ENCODE measurements at regions not wholly inside any gene's neighbourhood (a gene's known extent, or its start where the extent isn't known, plus 50 kb on each side); places are given as distances from the start of the nearest gene placed in this dataset.

DNA sequence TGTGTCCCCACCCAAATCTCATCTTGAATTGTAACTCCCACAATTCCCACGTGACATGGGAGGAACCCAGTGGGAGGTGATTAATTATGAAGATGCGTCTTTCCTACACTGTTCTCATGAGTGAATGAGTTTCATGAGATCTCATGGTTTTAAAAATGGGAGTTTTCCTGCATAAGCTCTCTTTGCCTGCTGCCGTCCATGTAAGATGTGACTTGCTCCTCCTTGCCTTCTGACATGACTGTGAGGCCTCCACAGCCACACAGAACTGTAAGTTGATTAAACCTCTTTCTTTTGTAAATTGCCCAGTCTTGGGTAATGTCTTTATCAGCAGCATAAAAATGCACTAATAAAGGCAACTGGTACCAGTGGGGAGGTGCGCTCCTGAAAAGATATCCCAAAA is 67.7 kb upstream of the DRGX start:
- Histone ChIP-seq H3K27me3 (ENCODE audit: control insufficient read depth, insufficient read depth, low read length) (no peaks in the 10 kb centered on the region), H3K36me3 (ENCODE audit: control insufficient read depth, insufficient read depth, low read length) (peaks cover 24% of the 10 kb centered on the region), H3K4me3 (ENCODE audit: low read length) (no peak overlapping the region), H3K27ac (ENCODE audit: low read length) (no peak overlapping the region), H3K9me3 (ENCODE audit: control insufficient read depth, insufficient read depth, low read length) (peaks cover 6% of the 10 kb centered on the region), H3K4me1 (ENCODE audit: control insufficient read depth, insufficient read depth, low read length) (peaks cover 9% of the 10 kb centered on the region)
- intact Hi-C loops (cut with micrococcal nuclease) = no loop called here
- TF ChIP-seq, protein P1, sequence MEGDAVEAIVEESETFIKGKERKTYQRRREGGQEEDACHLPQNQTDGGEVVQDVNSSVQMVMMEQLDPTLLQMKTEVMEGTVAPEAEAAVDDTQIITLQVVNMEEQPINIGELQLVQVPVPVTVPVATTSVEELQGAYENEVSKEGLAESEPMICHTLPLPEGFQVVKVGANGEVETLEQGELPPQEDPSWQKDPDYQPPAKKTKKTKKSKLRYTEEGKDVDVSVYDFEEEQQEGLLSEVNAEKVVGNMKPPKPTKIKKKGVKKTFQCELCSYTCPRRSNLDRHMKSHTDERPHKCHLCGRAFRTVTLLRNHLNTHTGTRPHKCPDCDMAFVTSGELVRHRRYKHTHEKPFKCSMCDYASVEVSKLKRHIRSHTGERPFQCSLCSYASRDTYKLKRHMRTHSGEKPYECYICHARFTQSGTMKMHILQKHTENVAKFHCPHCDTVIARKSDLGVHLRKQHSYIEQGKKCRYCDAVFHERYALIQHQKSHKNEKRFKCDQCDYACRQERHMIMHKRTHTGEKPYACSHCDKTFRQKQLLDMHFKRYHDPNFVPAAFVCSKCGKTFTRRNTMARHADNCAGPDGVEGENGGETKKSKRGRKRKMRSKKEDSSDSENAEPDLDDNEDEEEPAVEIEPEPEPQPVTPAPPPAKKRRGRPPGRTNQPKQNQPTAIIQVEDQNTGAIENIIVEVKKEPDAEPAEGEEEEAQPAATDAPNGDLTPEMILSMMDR (IDR thresholded peaks at IDR 0.05) = no peak
- peak overlapping the region in 1 of 2 donors; percentile 5 for H3K27ac Mint-ChIP-seq
- DNase-seq (no peak), ATAC-seq (no peak)
- H3K27me3 Mint-ChIP-seq (ENCODE audit: low read depth in 2 of 2) = no peaks in the 10 kb centered on the region
- 98% methylated on average over 2 of the region's 4 CpGs for WGBS (ENCODE audit: insufficient coverage)
- peaks cover 2 to 5% of the 10 kb centered on the region in 2 donors for H3K9me3 Mint-ChIP-seq
- no peak overlapping the region for H3K4me3 Mint-ChIP-seq
- peaks cover 12 to 21% of the 10 kb centered on the region in 2 donors for H3K4me1 Mint-ChIP-seq
- peaks cover 27% of the 10 kb centered on the region for H3K36me3 Mint-ChIP-seq

DNA sequence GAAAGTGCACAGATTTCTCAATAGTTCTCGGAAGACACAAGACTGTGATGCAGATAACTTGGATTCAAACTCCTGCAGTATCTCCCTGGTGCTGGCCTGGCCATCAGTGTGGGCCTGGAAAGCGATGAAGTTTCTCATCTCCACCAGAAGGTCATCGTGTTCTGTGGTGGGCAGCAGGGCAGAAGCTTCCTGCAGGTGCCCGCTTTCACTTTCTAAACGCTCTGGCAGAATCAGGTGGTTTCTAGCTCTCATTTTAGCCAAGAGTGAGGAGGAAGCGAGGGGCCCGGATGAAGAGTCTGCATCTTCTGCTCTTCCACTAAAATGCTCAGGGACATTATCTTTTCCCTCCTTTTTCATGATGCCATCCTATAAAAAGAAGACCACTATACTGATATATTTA is 63.0 kb upstream of the DRGX start:
- TF ChIP-seq, protein P1 (IDR thresholded peaks at IDR 0.05) = no peak
- peak in 2 of 3 donors; percentile 51 to 52 for ATAC-seq
- no peaks in the 10 kb centered on the region for H3K27me3 Mint-ChIP-seq (ENCODE audit: low read depth in 2 of 2)
- intact Hi-C loops (cut with micrococcal nuclease) = no loop called here
- H3K27ac Mint-ChIP-seq = peak overlapping the region; percentile 5 to 12
- peaks cover 4 to 6% of the 10 kb centered on the region in 2 donors for H3K9me3 Mint-ChIP-seq
- Histone ChIP-seq H3K4me3 (ENCODE audit: low read length) (no peak overlapping the region), H3K27ac (ENCODE audit: low read length) (peak overlapping the region; percentile 31), H3K27me3 (ENCODE audit: control insufficient read depth, insufficient read depth, low read length) (no peaks in the 10 kb centered on the region), H3K36me3 (ENCODE audit: control insufficient read depth, insufficient read depth, low read length) (peaks cover 21% of the 10 kb centered on the region), H3K4me1 (ENCODE audit: control insufficient read depth, insufficient read depth, low read length) (peaks cover 9% of the 10 kb centered on the region), H3K9me3 (ENCODE audit: control insufficient read depth, insufficient read depth, low read length) (peaks cover 8% of the 10 kb centered on the region)
- H3K4me3 Mint-ChIP-seq = peak overlapping the region; percentile 17
- peaks cover 21 to 25% of the 10 kb centered on the region in 2 donors for H3K4me1 Mint-ChIP-seq
- WGBS (ENCODE audit: insufficient coverage) = 39% methylated on average over 7 of the region's 7 CpGs
- H3K36me3 Mint-ChIP-seq = peaks cover 45% of the 10 kb centered on the region
- no peak for DNase-seq

DNA sequence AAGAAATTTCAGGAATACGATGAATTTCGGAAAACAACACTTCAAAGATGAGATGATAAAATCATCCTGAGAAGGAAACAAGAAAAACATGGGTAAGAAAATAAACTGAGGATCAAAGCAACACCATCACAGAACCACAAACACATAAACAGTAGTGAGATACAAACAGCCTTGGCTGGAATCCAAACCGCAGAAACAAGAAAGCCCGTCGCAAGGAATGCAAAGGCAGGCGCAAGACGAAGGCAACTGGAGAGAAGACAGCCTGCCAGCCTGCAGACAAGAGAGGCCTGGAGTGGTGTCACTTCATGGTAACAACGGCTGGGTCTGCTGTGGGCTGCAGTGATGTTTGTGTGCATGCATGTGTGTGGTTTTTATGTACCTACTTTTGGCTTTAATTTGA is 61.8 kb upstream of the DRGX start:
- H3K27me3 Mint-ChIP-seq (ENCODE audit: low read depth in 2 of 2) = no peaks in the 10 kb centered on the region
- peaks cover 53% of the 10 kb centered on the region for H3K36me3 Mint-ChIP-seq
- H3K4me1 Mint-ChIP-seq = peaks cover 21 to 22% of the 10 kb centered on the region in 2 donors
- intact Hi-C loops (cut with micrococcal nuclease) = no loop called here
- peaks cover 4% of the 10 kb centered on the region for H3K9me3 ChIP-seq (ENCODE audit: control insufficient read depth, insufficient read depth, low read length)
- H3K9me3 Mint-ChIP-seq = peaks cover 7 to 10% of the 10 kb centered on the region in 2 donors
- no peaks in the 10 kb centered on the region for H3K27me3 ChIP-seq (ENCODE audit: control insufficient read depth, insufficient read depth, low read length)
- WGBS (ENCODE audit: insufficient coverage) = 59% methylated on average over 6 of the region's 8 CpGs
- no peak overlapping the region for H3K27ac Mint-ChIP-seq
- no peak overlapping the region for H3K4me3 Mint-ChIP-seq
- peaks cover 9% of the 10 kb centered on the region for H3K4me1 ChIP-seq (ENCODE audit: control insufficient read depth, insufficient read depth, low read length)
- DNase-seq (peak in 1 of 2 donors; percentile 6), ATAC-seq (peak in 1 of 3 donors; percentile 26)
- TF ChIP-seq, protein P1 (IDR thresholded peaks at IDR 0.05) = no peak
- H3K27ac ChIP-seq (ENCODE audit: low read length) = no peak overlapping the region
- no peak overlapping the region for H3K4me3 ChIP-seq (ENCODE audit: low read length)
- peaks cover 21% of the 10 kb centered on the region for H3K36me3 ChIP-seq (ENCODE audit: control insufficient read depth, insufficient read depth, low read length)

- peaks cover 11 to 20% of the 10 kb centered on the region in 2 donors for H3K9me3 Mint-ChIP-seq
Measured at GRCh38 chr10:49448924-49449323, 53.0 kb upstream of the DRGX start.

More at GRCh38 chr10:49448924-49449323, 53.0 kb upstream of the DRGX start:
- Mint-ChIP-seq H3K4me1 (peaks cover 4 to 9% of the 10 kb centered on the region in 2 donors), H3K27ac (no peak overlapping the region), H3K27me3 (ENCODE audit: low read depth in 2 of 2) (no peaks in the 10 kb centered on the region), H3K4me3 (no peak overlapping the region), H3K36me3 (peaks cover 31% of the 10 kb centered on the region)
- Histone ChIP-seq H3K27me3 (ENCODE audit: control insufficient read depth, insufficient read depth, low read length) (no peaks in the 10 kb centered on the region), H3K4me1 (ENCODE audit: control insufficient read depth, insufficient read depth, low read length) (no peaks in the 10 kb centered on the region), H3K4me3 (ENCODE audit: low read length) (no peak overlapping the region), H3K36me3 (ENCODE audit: control insufficient read depth, insufficient read depth, low read length) (no peaks in the 10 kb centered on the region), H3K9me3 (ENCODE audit: control insufficient read depth, insufficient read depth, low read length) (no peaks in the 10 kb centered on the region), H3K27ac (ENCODE audit: low read length) (no peak overlapping the region)
- intact Hi-C loops (cut with micrococcal nuclease) = no loop called here
- TF ChIP-seq, protein P1 (IDR thresholded peaks at IDR 0.05) = no peak
- DNase-seq (no peak), ATAC-seq (no peak)

All from natural killer cell (primary cell).